A673 (cell line): ENCODE measurements at regions not wholly inside any gene's neighbourhood (a gene's known extent, or its start where the extent isn't known, plus 50 kb on each side); places are given as distances from the start of the nearest gene placed in this dataset.

Experiments used
- BruUV-seq: library from RNA; stranded (reverse); fragments of 400-500 nt; replicated peaks from 2 replicates; lab custom pipeline; 2021; lab: Mats Ljungman, UMichigan
- CTCF ChIA-PET: fragments of 300-600 bp; sonication (Branson Sonifier 250); formaldehyde crosslinking; loops from one replicate; lab custom pipeline; 2022; ENCODE audit warnings: antibody characterized with exemption; lab: Charles Lee
- POLR2A ChIA-PET: fragments of 300-600 bp; sonication (Branson Sonifier 250); formaldehyde crosslinking; loops from one replicate; lab custom pipeline; 2022; ENCODE audit warnings: antibody characterized with exemption; ENCODE audit not compliant: low non-redundant PET; lab: Charles Lee
- DNase-seq: peaks from one replicate; pipeline ENCODE4 v3.0.0-alpha.2; 2015; ENCODE audit warnings: low spot score
- H3K27ac ChIP-seq: fragments of 200-600 bp; sonication (generic); 2 replicates; pipeline ENCODE4 v1.5.1; 2016; ENCODE audit warnings: mixed run types, low read depth, mild to moderate bottlenecking, mixed read lengths, antibody characterized with exemption, low read length; ENCODE audit not compliant: poor library complexity, severe bottlenecking
- H3K27me3 ChIP-seq: fragments of 200-600 bp; sonication (generic); replicated peaks from 2 replicates; pipeline ENCODE4 v1.6.1; 2017; ENCODE audit warnings: mixed run types, low read depth, mild to moderate bottlenecking, mixed read lengths, antibody characterized with exemption, low read length; ENCODE audit not compliant: insufficient read depth, poor library complexity
- H3K36me3 ChIP-seq: fragments of 200-600 bp; sonication (generic); 2 replicates; pipeline ENCODE4 v1.6.1; 2016; ENCODE audit warnings: mixed run types, mild to moderate bottlenecking, mixed read lengths, antibody characterized with exemption, low read length; ENCODE audit not compliant: insufficient read depth, poor library complexity, severe bottlenecking
- H3K4me1 ChIP-seq: fragments of 200-600 bp; sonication (generic); 2 replicates; pipeline ENCODE4 v1.6.1; 2017; ENCODE audit warnings: mixed run types, mild to moderate bottlenecking, mixed read lengths, antibody characterized with exemption, low read length; ENCODE audit not compliant: insufficient read depth, poor library complexity, severe bottlenecking
- H3K4me3 ChIP-seq: fragments of 200-600 bp; sonication (generic); 2 replicates; pipeline ENCODE4 v1.5.1; 2016; ENCODE audit warnings: low read depth, mixed run types, mild to moderate bottlenecking, mixed read lengths, low read length; ENCODE audit not compliant: poor library complexity, severe bottlenecking
- H3K9me3 ChIP-seq: fragments of 200-600 bp; sonication (generic); 2 replicates; pipeline ENCODE4 v1.6.1; 2016; ENCODE audit warnings: mixed run types, low read depth, mild to moderate bottlenecking, mixed read lengths, antibody characterized with exemption, low read length; ENCODE audit not compliant: poor library complexity, severe bottlenecking
- CTCF ChIP-seq: fragments of 300-800, 200-600 bp; sonication (generic); conservative IDR thresholded peaks from 2 replicates; pipeline ENCODE4 v1.5.1; 2017; ENCODE audit warnings: low read depth, mild to moderate bottlenecking, antibody characterized with exemption, low read length, moderate library complexity, mixed read lengths
- EZH2 ChIP-seq: fragments of 200-600 bp; sonication (generic); IDR thresholded peaks from 2 replicates; pipeline ENCODE4 v1.6.1; 2017; ENCODE audit warnings: borderline replicate concordance, low read depth, mild to moderate bottlenecking, mixed read lengths, antibody characterized with exemption, low read length; ENCODE audit not compliant: poor library complexity, severe bottlenecking
- intact Hi-C: fragments of 100-400 bp; cut with micrococcal nuclease; formaldehyde crosslinking; loops from one replicate; pipeline ENCODE4 v1.10.0; 2022; ENCODE audit not compliant: unreplicated experiment

- Histone ChIP-seq H3K9me3 (no peaks in the 10 kb centered on the region), H3K4me3 (no peak overlapping the region), H3K27me3 (no peaks in the 10 kb centered on the region), H3K36me3 (no peaks in the 10 kb centered on the region), H3K4me1 (peaks cover 18% of the 10 kb centered on the region), H3K27ac (no peak overlapping the region)
- no peak for DNase-seq
- ChIA-PET POLR2A (no interaction called here), CTCF (no interaction called here)
- no TSS peak for BruUV-seq
- intact Hi-C loops, result no loop called here
- TF ChIP-seq CTCF (no peak), EZH2 (no peak)
These were observed 162.7 kb upstream of the GSC start for GRCh38 chr14:94932589-94932988.

GRCh38 chr14:94930690-94931089, 160.8 kb upstream of the GSC start:
- H3K36me3 ChIP-seq, result no peaks in the 10 kb centered on the region
- peaks cover 6% of the 10 kb centered on the region for H3K4me1 ChIP-seq
- no peaks in the 10 kb centered on the region for H3K27me3 ChIP-seq
- CTCF ChIA-PET, result no interaction called here
- POLR2A ChIA-PET, result no interaction called here
- no peak overlapping the region for H3K4me3 ChIP-seq
- H3K27ac ChIP-seq, result no peak overlapping the region
- H3K9me3 ChIP-seq, result no peaks in the 10 kb centered on the region
- TF ChIP-seq EZH2 (no peak), CTCF (no peak)
- no peak for DNase-seq
- intact Hi-C loops, result no loop called here
- no TSS peak for BruUV-seq

DNA sequence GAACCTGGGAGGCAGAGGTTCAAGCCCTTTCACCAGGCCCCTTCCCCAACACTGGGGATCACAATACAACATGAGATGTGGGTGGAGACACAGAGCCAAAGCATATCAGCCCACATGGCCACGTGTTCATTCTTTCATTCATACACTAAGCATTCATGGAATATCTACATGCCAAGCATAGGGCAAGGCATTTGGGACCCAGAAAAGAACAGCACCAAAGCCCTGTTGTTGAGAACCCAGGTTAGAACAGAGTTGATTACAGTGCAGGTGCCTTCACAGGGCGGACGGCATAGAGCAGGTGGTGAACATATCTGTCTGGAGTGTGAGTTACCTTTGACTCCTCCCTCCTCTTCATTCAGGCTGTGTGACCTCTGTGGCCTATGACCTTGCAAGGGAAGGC, 159.4 kb upstream of the GSC start:
- Histone ChIP-seq H3K27me3 (no peaks in the 10 kb centered on the region), H3K27ac (no peak overlapping the region), H3K4me3 (no peak overlapping the region), H3K36me3 (no peaks in the 10 kb centered on the region), H3K4me1 (no peaks in the 10 kb centered on the region), H3K9me3 (no peaks in the 10 kb centered on the region)
- POLR2A ChIA-PET, result no interaction called here
- TF ChIP-seq EZH2 (no peak), CTCF (no peak)
- intact Hi-C loops, result no loop called here
- no TSS peak for BruUV-seq
- CTCF ChIA-PET, result no interaction called here
- DNase-seq, result no peak
